DMS153 treated with DMSO at 0.1 percent for 48 hours (cell line): ENCODE measurements at regions not wholly inside any gene's neighbourhood (a gene's known extent, or its start where the extent isn't known, plus 50 kb on each side); places are given as distances from the start of the nearest gene placed in this dataset.
"Not testable (repeated sequence)": the region's sequence is repeated elsewhere in the genome, so short reads cannot be mapped to it uniquely, and the experiment has no call there.

Source experiments
- DNase-seq: peaks from one replicate; lab custom pipeline; 2025; ENCODE audit not compliant: unreplicated experiment; lab: John Stamatoyannopoulos, UW

DNA sequence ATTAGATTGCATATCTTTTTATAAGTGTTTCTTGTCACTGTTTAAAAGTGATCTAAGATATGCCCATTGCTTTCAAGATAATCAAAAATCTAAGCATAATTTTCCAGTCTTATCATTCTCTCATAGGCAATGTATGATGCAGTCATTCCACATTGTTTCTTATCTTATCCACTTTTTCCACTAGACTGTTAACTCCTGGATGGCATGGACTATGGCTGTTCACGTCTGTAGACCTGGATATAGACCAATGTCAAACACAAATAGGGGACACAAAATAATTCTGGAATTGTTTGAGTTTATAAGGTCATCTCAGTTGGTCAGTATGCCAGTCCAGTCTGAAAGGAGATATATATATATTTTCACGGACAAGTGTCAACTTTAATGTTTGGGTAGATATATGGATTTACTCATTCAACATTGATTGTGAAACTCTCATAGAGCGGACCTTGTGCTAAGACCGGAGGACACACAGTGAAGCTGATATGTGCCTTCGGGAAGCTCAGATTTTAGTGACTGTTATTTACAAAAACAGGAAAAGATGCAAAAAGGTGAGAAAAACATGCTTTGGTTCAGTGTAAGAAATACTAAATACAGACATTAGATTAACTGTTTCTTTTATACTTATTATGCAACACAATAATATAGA is 689.4 kb upstream of the SLC8A1 start:
- DNase-seq = no peak

DNA sequence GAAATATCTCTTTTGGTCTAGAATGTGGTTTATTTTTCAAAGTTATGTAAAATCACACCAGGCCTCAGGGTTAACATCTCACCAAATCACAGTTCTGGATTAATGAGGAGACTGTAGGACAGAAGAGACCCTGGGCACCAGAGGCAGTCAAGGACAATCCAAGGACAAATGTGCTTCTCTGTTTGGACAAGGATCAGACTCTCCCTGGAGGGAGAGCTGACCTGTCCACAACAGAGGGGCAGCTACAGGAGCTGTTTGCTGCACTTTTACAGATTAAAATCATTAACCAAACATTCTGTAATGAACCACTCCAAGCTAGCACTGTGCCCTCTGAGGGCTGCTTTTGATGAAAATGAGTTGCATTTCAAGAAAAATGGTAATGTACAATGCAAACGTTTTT is 690.6 kb upstream of the SLC8A1 start:
- DNase-seq = no peak

DNA sequence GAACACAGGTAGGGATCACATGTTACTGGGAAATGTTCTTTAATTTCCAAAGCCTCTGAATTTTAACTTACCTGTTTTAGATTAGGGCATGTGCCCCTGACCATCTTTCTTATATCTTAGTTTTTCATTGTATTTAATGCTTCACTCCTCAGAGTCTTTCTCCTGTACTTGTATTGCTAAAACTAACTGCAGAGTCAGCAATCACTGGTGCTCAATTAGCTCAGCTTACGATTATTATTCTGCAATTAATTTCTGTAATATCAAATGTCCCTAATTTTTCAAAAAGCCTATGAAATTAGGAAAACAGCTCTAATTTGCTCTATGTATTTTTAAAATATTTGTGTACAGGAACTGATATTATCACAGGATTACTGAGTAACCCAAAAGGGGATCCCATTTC is 693.2 kb upstream of the SLC8A1 start:
- no peak for DNase-seq

DNA sequence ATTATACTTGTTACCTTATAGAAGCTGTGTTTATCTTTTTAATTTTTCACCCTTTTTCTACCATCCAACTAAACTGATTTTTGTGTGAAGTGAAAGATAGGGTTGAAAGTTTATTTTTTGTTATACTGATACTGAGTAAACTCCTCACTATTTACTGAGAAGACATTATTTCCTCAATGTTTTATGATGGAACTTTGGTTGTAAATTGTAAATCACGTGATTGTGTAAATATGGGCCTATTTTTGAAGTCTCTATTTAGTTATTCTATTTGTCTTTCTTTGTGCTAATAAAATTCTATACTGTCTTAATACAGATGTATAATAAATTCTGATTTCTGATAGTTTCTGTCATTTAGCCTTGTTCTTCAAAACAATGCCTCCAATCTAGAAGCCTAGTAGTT is 697.2 kb upstream of the SLC8A1 start:
- no peak for DNase-seq

DNA sequence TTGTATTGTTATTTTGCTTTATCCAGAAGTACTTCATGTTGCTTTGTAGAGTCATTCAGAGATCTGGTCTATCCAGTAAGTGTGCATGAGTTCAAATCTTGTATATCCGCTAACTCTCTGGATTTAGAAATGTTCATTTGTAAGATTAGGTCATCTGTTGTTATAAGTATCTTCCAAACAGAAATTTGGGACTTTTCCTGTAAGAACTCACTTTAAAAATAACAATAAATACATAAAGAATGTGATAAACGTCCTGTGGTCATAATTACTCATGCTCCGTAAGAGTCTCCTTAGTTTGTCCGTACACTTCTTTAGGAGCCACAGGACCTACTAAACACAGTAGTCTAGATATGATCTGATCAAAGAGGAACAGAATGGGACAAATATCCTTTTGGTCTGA is 699.9 kb upstream of the SLC8A1 start:
- no peak for DNase-seq

DNA sequence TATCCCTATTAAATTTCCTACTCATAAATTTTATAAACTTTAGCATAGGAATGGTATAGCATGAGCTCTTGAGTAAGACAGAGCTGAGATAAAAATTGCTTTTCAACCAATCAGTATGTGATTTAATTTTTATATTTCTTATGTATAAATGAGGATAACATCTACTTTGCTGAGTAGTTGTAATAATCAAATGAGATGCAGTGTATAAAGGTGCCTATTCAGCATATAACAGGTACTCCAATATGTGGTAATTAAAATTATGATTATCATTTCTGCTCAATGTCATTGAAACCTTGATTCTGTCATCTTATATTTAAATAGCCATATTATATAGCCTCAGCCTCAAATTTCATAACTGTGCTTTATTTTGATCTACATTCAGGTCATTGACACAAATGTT is 700.4 kb upstream of the SLC8A1 start:
- no peak for DNase-seq

DNA sequence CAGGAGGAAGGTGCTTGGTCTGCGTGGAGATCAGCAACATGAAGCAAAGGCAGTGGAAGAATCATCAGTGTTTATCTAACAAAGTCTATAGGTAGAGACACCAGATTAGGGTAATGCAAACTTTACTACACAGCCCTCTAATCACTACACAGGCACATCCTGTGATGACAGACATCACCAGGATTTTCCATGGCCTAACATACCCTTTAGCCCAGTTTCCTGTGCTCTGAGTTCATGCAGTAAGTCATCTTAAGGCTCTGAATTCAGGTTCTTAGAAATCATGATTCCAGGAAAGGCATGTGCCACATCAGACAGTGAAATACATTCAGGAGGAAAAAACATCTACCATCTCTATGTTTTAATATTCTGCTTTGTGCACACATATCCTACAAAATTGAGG is 708.5 kb upstream of the SLC8A1 start:
- DNase-seq = no peak

DNA sequence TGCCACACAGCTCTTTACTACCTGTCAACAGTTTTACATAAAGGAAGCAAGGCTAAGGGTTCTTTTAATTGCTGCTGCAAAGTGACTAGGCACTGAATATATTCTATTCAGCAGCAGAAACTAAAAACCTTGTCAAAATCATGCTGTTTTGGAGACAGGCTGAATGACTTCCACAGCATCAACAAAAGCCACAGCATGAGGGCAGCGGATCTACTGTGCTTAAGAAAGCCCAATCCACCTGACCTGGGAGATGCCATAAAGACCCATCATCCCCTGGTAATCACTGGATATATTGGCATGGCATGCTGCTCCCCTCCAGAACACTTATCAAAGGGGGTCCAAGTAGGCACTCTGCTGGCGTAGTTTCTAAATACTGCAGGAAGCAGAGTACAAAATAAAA is 715.1 kb upstream of the SLC8A1 start:
- DNase-seq = no peak

DNA sequence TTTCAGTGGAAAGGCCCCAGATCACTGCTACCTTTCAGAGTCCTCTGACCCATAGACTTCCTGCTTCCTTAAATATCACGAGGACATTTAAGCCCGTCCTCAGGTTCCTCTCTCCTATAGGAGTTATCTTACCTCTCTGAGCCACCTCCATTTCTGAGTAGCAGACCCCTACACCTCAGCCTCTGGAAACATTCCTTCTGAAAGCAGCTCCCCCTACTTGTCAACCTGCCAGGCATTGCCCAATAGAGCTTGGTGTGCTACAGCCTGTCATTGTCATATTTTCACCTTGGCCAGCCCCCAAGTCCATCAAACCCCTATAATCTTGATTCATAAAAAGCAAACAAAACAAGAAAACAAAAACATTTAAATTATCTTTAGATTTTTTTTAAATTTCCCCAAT is 717.9 kb upstream of the SLC8A1 start:
- no peak for DNase-seq

DNA sequence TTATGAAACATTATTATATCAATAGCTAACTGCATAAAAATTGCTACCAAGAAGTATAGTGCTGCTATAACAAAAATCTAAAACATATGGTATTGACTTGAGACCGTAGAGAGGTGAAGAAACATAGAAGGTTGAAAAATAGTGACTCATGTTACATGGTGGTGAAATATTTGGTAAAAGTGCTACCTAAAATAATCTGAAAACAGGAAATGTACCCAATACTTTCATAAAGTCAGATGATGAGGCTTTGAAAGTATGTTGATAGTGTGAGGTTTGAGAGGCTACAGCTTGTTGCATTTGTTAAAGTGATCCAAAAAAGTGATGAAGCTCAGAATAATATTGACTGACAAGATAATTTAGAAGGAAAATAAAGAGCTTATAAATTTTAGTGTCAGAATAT is 718.7 kb upstream of the SLC8A1 start:
- no peak for DNase-seq

DNA sequence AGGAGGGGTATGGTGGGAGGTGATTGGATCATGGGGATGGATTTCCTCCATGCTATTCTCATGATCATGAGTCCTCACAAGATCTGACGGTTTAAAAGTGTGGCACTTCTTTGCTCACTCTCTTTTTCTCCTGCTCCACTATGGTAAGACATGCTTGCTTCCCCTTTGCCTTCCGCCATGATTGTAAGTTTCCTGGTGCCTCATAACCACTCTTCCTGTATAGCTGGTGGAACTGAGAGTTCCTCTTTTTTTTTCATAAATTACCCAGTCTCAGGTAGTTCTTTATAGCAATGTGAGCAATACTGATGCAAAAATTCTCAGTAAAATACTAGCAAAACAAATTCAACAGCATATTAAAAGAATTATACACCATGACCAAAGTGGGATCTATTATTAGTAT is 728.5 kb upstream of the SLC8A1 start:
- no peak for DNase-seq

DNA sequence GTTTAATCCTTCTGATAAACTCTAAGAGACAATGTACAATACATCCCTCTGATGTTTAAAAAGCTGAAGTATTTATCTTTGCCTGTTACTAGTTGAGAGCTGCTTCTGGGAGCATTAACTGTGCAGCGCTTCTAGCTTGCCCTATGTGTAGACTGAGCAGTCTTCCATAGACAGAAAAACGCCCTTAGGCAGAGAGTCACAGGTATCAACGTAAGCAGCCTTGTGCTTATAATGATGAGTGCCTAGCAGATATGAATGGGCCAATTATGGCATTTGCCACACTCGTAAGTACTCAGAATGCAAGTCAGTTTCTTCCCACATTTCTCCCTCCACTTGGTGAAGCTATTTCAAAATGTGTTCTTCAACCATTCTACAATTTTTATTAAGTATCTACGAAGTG is 731.1 kb upstream of the SLC8A1 start:
- DNase-seq = no peak

DNA sequence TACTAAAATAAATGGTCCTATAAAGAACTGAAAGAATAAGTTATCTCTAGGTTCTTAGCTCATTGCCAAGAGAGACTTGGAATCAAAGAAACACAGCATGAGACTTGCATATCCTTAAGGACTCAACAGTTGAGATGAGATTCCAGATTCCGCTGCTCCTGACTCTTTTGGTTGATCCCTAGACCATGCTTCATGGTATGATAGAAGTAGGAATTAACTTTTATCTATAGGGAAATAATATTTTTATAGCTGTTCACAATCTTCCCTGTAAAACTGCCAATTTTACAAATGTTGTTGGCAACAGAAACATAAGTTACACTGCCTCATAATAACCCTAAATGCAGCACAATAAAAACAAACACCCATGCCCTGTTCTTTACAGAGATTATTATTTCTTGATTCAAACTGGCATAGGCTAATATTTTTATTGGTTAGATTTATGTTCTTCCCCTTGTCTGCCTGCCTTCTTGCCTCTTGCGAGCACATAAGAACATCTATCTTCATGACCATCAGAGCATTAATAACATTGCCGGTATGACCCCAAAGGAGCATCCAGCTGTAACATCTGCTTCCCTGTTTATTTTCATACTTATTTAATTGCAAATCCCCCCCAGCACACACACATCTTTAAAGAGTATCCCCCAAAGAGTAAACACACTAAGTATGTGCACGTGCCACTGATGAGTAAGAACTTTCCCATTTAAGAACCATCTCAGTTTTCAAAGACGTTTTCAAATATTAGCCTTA is 735.7 kb upstream of the SLC8A1 start:
- DNase-seq = no peak

DNA sequence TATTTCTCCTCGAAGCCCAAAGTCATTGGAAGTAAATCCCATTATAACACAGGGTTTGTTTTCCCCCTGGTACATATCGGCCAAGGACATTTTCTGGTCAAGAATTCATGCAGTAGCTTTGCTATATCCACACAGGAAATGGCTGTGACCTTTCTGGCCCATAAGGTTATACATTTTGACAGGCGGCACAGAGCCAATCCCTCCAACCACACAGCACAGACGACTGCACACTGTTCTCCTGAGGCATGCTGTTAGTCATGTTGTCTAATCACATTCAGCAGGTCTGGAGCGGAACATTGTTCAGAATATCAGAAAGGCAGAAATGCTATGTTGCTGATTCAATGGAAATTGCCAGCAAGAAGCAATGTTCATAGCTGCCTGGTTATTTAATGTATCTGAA is 742.3 kb upstream of the SLC8A1 start:
- no peak for DNase-seq

DNA sequence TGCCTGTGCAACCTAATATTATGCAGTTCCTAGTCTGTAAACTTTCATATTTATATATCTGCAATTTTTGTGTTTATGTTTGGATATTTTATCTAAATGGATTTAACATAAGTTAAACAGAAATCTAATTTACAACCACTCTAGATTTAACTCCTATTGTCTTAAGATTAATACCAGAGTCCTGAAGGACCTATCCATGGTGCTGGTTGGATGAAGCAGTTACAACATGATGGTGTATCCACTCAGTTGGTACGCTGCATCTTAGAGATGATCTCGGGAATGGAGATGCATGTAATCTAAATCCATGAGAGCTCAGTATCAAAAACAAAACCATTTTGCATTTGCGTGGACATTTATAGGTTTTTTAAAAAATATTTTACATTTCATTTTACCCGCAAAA is 745.9 kb upstream of the SLC8A1 start:
- DNase-seq = no peak

DNA sequence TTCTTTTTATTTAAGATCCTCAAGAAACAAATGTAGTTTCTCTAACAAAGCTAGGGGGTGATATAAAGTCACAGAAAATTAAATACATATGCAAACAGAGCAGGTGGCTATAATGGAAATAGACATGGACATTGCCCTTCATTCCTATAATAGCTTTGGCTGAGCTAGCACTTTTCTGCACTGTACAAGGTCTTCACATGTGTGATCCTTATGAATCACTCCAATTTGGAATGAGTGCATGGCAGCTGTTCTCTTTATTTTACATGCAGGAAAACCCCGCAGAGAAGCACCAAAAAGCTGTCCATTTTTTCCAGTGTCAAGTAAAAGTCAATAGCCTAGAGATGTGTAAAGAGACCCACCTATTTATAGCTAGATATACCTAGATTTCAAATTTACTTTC is 747.4 kb upstream of the SLC8A1 start:
- no peak for DNase-seq

DNA sequence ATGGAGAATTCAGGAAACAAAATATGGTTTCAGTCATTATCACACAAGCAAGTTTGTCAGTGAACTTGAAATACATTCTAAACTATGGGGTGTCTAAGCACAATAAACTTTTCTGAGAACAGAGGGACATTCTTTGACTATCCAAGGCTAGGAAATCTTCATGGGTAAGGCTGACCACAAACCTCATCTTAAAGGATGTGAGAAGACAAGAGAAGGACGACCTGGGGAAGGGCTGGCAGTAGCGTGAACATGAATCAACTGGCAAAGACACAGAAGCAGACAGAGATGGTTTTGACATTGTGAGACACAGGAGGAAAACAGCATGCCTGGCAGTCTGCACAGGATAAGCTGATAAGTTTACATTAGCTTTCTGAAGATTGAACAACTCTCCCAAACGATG is 752.4 kb upstream of the SLC8A1 start:
- DNase-seq = no peak

DNA sequence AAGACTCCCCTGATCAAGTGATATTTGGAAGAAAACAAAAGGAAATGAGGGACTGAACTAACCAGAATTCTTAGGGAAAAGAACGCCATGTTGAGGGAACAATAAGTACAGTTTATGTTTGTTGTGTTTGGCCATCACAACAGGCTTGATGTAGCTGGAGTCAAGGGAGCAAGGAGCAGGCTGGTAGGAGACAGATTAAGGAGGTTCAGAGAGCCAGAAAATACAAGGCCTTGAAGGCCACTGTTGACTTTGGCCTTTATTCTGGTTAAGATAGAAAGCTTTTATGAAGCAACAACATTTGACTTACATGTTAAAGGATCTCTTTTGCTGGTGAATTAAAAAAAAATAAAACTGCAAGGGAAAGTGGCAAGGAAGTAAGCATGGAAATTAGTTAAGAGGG is 754.1 kb upstream of the SLC8A1 start:
- no peak for DNase-seq

DNA sequence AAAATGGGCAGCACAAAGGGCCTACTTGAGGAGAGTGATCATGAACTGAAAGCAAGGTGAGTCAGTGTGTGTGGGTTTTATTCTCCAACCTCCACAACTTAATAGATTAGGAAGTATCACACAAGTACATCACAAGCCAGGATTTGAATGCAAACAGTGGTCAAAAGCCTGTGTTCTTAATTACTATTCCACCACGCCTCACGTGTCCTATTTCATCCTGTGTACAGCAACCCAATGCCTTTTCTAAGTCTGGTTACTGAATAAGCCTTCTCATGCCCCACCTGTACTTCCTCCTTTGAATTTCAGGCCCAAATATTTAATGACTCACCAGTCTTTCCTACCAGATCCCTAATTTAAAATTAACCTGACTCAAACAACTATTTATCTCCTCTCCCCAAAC is 755.7 kb upstream of the SLC8A1 start:
- DNase-seq = peak; percentile 28

DNA sequence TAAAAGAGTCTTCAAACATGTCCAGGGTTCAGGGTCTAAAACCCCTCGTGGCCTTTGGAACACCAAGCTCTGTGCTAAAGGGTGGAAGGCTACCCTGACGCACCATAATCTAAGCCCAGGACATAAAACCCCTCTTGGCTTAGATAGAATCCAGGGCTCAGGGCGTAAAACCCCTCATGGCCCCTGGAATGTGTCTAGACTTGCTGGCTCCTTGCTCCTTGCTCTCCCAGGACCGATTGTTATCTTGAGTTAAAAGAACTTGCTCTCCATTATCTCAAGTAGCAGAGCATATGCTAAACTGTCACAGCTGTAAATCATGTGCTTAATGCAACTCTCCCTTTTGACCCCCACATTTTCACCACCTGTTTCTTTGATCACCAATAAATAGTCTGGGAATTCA is 758.1 kb upstream of the SLC8A1 start:
- not testable (repeated sequence) for DNase-seq

DNA sequence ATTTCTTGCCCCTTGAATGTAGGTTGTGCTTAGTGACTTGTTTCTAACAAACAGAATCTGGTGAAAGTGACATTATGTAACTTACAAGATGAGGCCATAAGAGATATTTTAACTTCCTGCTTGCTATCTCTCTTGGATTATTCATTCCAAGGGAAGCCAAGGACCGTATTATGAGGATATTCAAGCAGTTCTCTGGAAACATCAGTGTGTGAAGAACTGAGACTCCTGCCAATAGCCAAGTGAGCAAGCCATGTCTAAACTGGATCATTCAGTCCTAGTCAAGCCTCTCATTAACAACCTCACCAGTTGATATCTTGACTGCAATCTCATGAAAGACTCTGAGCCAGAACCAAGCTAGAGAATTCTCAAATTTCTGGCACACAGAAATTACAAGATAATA is 765.1 kb upstream of the SLC8A1 start:
- no peak for DNase-seq

DNA sequence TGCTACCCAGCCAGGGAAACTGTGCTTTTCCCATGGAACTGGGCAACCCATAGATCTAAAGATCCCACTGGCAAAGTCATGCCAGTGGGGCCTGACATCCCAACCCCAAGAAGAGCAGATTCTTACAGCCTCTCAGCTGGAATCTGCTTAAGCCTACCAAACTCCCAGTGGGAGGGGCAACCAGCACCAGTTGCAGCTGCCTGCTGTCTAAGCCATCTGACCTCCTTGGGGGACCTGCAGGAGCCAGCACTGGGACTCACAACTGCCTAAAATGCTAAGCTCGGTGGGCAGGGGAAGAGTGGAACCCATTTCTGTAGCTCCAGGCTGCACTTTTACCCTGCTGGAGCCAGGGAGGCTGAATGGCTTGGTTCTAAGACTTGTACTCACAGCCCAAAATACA is 770.7 kb upstream of the SLC8A1 start:
- DNase-seq = no peak

DNA sequence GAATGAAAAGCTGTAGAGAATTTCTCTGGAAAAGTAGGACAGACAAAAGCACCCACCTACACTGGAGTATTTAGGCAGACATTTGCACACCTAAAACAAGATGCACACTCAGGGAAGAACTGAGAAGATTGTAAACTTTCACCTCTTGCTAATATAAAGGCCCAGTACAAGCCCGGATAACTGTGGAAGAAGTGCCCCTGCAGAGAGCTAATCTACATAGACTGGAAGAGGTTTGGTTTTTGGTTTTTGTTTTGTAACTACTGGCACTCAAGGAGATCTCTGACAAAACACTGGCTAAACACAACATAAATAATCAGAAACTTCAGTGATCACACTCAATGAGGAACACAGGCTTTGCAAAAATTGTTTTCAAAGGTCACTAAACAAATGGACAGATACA is 782.2 kb upstream of the SLC8A1 start:
- DNase-seq = no peak
